Thoracic aorta (tissue), 2 donors: ENCODE measurements at regions not wholly inside any gene's neighbourhood (a gene's known extent, or its start where the extent isn't known, plus 50 kb on each side); places are given as distances from the start of the nearest gene placed in this dataset.

Experiments used
- ATAC-seq: fragments of 150-250 bp; one replicate; pipeline ENCODE4 v1.8.0; 2017; ENCODE audit warnings: low read depth; ENCODE audit not compliant: insufficient number of reproducible peaks, low FRiP score
- DNase-seq: peaks from one replicate; pipeline ENCODE4 v3.0.0-alpha.2; 2020; ENCODE audit warnings: low spot score
- H3K27ac ChIP-seq, 2 donors: fragments of 200-600 bp; sonication (generic); 1 replicate in 1 of 2; 2 replicates in 1 of 2; pipeline ENCODE4 v1.5.1; 2016; ENCODE audit warnings: mild to moderate bottlenecking in 2 of 2, moderate library complexity in 2 of 2
- H3K27me3 ChIP-seq: fragments of 200-600 bp; sonication (generic); replicated peaks from 2 replicates; pipeline ENCODE4 v1.6.0; 2016; ENCODE audit warnings: mild to moderate bottlenecking; ENCODE audit not compliant: insufficient read depth
- H3K36me3 ChIP-seq: fragments of 200-600 bp; sonication (generic); one replicate; pipeline ENCODE4 v1.5.1; 2016
- H3K4me1 ChIP-seq, 2 donors: fragments of 200-600 bp; sonication (generic); 1 replicate in 1 of 2; 2 replicates in 1 of 2; pipeline versions ENCODE4 v1.5.1 to v1.6.0; 2016; ENCODE audit warnings: low read depth in 2 of 2, mild to moderate bottlenecking in 1 of 2; ENCODE audit not compliant: control insufficient read depth in 1 of 2
- H3K4me3 ChIP-seq: fragments of 200-600 bp; sonication (generic); 2 replicates; pipeline ENCODE4 v1.5.1; 2016; ENCODE audit warnings: mild to moderate bottlenecking
- H3K9me3 ChIP-seq: fragments of 200-600 bp; sonication (generic); 2 replicates; pipeline ENCODE4 v1.5.1; 2016
- CTCF ChIP-seq: fragments of 200-600 bp; sonication (generic); IDR thresholded peaks from one replicate; pipeline ENCODE4 v1.5.1; 2019; ENCODE audit warnings: antibody characterized with exemption

GRCh38 chr4:116024954-116025708 is 911.7 kb upstream of the NDST4 start:
- no peak overlapping the region for H3K27ac ChIP-seq
- ATAC-seq (no peak), DNase-seq (no peak)
- no peaks in the 10 kb centered on the region for H3K36me3 ChIP-seq
- no peaks in the 10 kb centered on the region for H3K4me1 ChIP-seq
- no peaks in the 10 kb centered on the region for H3K27me3 ChIP-seq
- H3K4me3 ChIP-seq: no peak overlapping the region
- H3K9me3 ChIP-seq: peaks cover 2% of the 10 kb centered on the region
- TF ChIP-seq CTCF: no peak

- Histone ChIP-seq H3K27me3 (no peaks in the 10 kb centered on the region), H3K9me3 (peaks cover 12% of the 10 kb centered on the region), H3K36me3 (no peaks in the 10 kb centered on the region), H3K27ac (no peak overlapping the region), H3K4me3 (no peak overlapping the region), H3K4me1 (no peaks in the 10 kb centered on the region)
- ATAC-seq: no peak
- no peak for TF ChIP-seq CTCF
- DNase-seq: no peak
Measured at GRCh38 chr4:116023049-116023448, 909.6 kb upstream of the NDST4 start.

- Histone ChIP-seq H3K9me3 (peaks cover 15% of the 10 kb centered on the region), H3K27me3 (no peaks in the 10 kb centered on the region), H3K36me3 (no peaks in the 10 kb centered on the region), H3K27ac (no peak overlapping the region), H3K4me3 (no peak overlapping the region), H3K4me1 (no peaks in the 10 kb centered on the region)
- ATAC-seq (no peak), DNase-seq (no peak)
- TF ChIP-seq CTCF: no peak
Measured at GRCh38 chr4:116020141-116020722, 906.8 kb upstream of the NDST4 start.

- TF ChIP-seq CTCF: no peak
- DNase-seq (no peak), ATAC-seq (no peak)
- Histone ChIP-seq H3K27ac (no peak overlapping the region), H3K36me3 (no peaks in the 10 kb centered on the region), H3K4me1 (no peaks in the 10 kb centered on the region), H3K4me3 (no peak overlapping the region), H3K9me3 (peaks cover 23% of the 10 kb centered on the region), H3K27me3 (no peaks in the 10 kb centered on the region)
Measured at GRCh38 chr4:116018831-116019230, 905.4 kb upstream of the NDST4 start.

GRCh38 chr4:116016201-116016600 is 902.8 kb upstream of the NDST4 start:
- H3K4me1 ChIP-seq: no peaks in the 10 kb centered on the region
- ATAC-seq: no peak
- no peaks in the 10 kb centered on the region for H3K36me3 ChIP-seq
- no peak overlapping the region for H3K4me3 ChIP-seq
- H3K27me3 ChIP-seq: no peaks in the 10 kb centered on the region
- DNase-seq: no peak
- TF ChIP-seq CTCF: no peak
- H3K27ac ChIP-seq: no peak overlapping the region
- peaks cover 23% of the 10 kb centered on the region for H3K9me3 ChIP-seq
